Mucosa of gallbladder (tissue), 1 donor: ENCODE measurements at regions not wholly inside any gene's neighbourhood (a gene's known extent, or its start where the extent isn't known, plus 50 kb on each side); places are given as distances from the start of the nearest gene placed in this dataset.

ENCODE experiments used
- DNase-seq: peaks from one replicate; pipeline ENCODE4 v3.0.0-alpha.2; 2020; ENCODE audit warnings: low spot score
- donor health status: DM: no; HTN: no; CAD: no.

DNA sequence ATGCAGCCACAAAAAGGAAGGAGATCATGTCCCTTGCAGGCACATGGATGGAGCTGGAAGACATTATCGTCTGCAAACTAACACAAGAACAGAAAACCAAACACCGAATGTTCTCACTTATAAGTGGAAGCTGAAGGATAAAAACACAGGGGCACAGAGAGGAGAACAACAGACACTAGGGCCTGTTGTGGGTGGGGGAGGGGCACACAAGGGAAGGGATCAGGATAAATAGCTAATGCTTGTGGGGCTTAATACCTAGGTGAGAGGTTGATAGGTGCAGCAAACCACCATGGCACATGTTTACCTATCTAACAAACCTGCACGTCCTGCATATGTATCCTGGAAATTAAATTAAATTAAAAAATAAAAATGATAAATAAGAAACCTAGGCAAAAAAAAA is 969.9 kb downstream of the TTLL7 start:
- no peak for DNase-seq

DNA sequence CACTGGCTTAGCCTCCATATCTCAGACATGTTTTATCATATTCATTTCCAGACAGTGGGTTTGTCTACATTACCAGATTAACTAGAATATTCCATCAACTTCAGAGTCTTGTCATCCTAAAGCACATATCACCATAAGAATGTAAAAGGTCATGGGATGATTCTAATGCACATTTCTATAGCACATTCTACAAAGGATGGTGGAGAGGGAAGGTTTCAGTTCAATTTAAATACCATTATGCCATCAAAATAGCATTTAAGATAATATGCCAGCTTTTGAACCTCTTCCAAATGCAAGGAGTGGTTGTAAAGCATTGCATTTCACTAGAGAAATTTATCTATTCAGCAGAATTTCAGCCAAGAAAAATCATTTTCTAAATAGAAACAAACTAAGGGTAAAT is 970.5 kb downstream of the TTLL7 start:
- no peak for DNase-seq

DNA sequence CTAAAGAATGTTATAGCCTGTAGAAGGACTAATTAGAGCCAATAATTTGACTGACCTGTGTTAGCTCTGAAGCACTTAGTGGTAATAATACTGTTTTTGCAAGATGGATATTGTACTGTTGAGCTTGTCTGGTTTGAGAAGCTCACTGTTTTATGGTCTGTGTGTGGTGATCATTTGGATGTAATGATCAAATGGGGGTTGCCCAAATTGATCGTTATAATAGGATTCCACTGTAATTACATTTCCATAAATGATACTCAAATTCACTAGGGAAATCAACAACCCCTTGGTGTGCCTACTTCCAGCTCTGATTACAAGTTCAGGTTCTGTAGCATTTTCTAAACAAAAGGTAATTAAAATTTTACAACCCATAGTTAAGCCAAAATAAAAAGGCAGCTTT is 971.4 kb downstream of the TTLL7 start:
- no peak for DNase-seq

DNA sequence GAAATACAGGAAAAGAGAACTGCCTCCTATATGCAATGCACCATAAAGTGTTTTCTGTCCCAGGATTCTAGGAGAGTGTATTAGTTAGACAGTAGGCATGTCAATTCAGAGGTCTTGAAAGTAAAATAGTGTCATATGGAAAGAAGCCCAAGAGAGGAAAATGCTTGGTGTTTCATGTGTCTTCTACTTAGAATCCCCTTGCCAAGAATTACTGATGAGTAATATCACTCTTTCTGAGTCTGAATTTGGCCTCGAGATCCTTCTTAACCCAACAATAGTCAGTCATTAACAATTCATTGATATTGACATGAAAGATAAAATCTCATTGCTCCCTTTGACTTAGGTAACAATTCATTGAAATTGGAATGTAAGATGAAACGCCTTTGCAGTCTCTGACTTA is 972.2 kb downstream of the TTLL7 start:
- DNase-seq, result no peak

DNA sequence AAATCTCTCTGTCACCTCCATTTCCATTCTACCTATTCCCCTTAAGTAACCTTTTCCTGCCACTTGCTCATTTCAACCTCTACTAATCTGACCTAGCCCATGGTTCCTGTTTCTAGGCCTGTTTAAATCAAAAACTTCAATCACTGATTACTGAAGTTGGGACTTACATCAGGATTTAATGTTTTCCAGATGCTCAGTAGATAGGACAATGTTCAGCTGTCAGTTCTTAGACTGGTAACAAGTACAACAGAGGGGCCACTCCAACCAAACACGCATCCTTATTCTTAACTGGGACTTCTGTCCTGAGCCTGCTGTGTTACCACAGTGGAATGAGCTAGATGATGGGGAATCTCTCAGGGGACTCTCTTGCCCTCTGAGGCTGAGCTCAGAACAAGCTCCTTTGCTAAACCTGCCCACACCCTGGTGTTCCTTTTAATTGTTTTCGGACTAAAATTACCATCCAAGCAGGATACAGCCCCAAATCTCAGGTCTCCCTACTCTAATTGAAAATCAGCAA is 974.6 kb downstream of the TTLL7 start:
- no peak for DNase-seq

DNA sequence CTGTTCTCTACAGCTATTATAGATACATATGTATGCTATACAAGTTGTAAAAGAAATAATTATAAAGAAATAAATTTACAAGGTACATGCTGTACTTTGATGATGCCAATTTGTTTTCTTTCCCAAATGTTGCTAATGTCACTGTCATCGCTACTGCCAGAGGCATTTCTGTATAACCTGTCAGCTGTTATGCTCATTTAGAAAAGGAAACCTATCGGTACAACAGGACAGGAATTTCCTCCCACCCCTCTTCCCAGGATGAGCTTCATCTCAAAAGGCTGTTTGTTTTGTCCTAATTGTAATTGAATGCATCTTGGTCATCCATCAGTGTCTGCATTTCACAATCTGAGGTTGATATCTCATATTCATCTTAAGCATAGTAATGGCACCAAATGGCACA is 975.7 kb downstream of the TTLL7 start:
- DNase-seq, result no peak

DNA sequence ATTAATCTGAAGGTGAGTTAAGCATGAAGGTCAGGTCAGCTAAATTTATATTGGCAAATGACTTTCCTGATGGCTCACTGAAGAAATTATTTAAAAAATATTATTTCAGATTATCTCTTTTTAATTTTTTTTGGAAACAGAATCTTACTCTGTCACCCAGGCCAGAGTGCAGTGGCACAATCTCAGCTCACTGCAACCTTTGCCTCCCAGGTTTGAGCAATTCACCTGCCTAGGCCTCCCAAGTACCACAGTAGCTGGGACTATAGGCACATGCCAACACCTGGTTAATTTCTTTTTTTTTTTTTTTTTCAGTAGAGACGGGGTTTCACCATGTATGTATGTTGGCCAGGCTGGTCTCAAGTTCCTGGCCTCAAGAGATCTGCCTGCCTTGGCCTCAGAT is 976.7 kb downstream of the TTLL7 start:
- no peak for DNase-seq

DNA sequence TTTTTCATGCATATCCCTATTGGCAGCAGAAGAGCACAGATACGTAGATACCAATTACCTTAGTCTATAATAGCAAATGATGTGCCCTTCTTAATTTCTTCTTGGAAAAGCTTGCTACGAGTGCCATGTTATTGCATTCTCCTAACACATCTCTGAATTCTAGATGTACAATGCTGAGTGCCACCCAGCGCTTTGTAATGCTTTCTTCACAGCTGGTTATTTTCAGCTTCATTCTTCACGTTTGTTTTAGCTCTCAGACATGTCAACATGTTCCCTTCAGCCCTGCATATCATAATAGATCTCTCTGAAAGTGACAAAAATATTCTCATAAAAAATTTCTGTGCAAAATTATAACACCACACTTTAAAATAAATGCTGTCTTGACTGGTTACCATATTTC is 981.2 kb downstream of the TTLL7 start:
- DNase-seq, result no peak

DNA sequence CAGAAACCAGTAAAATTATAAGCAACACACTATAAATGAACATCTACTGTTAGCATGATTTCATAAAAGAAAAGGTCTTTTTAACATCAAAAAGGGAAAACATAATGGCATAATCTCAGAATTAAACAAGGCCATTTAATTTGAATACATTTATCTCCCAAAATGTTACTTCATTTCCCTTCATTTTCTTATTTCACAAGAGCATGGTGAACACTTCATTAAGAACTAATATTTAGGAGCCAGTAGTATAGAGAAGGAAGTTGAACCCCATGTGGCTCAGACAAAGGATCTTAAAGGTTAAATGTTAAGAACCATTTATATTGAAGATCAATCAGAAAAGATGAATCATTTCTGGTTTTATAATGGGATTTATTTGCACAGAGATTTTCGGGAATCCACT is 981.7 kb downstream of the TTLL7 start:
- DNase-seq, result no peak

DNA sequence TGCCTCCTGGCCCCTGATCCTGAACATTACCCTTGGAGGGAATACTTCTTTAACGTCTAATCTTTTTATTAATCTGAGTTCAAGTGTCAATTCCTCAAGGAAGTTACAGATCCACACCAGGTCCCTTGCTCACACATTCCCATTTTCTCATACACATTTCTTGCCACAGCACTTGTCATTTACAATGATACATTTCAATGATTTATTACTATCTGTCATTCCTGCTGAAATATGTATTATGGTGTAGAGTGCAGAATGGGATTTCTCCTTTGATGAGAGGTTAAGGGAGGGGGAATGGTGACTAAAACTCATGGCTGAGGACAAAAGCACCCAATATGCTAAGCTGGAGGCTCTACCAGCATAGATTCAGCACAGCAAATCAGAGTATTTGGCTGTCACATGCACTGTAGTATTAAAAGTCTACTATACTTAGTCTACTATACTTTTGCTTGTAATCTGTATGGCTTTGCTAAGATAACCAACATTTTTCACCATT is 982.5 kb downstream of the TTLL7 start:
- DNase-seq, result no peak

DNA sequence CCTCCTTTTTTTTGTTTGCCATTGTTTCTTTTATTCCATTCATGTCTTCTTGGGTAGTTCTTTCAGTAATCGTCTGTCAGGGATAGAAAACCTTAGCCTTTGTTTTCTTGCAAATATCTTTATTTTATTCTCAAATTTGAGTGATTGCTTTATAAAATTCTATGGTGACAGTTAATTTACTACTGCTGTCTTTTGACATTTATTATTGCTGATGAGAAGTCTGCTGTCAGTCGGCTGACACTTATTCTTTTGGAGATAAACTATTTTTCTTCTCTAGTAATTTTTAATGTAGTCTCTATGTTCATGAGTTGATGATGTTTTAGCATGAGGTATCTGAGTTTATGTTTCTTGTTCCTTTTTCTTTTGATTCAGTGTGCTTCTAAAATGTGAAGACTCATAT is 983.8 kb downstream of the TTLL7 start:
- DNase-seq, result no peak

DNA sequence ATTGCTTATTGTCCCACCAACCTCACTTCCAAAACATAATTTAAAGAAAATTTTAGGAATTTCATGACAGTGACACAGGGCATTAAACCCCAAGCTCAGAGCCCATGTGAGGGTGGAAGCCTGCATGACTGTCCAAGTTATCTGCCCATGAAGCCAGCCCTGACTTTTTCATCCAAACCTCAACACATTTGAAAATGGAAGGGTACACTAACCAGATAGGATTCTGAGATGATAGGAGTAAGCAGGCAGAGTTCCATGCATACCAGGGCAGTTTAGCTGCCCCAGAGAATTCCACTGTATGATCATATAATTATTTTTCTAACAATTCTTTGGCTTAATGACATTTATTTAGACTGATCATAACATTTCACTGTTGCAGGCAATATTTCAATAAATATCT is 986.0 kb downstream of the TTLL7 start:
- no peak for DNase-seq

DNA sequence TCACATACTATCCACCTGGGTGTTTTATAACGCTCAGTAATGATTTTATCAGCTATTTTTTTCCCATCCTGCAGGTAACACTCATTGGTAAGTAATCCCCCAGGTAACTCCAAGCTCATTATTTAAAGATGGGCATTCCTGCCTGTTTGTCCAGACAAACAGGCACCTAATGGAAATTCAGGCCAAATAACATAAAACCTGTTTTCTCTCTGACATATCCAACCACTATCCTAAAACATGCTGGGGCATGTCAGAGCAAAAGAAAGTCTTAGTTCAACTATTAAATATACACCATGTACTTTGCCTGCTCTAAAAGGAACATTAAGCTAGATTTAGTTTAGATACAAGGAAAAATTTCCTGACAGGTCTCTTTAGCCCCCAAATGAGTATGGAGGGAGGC is 987.7 kb downstream of the TTLL7 start:
- no peak for DNase-seq

DNA sequence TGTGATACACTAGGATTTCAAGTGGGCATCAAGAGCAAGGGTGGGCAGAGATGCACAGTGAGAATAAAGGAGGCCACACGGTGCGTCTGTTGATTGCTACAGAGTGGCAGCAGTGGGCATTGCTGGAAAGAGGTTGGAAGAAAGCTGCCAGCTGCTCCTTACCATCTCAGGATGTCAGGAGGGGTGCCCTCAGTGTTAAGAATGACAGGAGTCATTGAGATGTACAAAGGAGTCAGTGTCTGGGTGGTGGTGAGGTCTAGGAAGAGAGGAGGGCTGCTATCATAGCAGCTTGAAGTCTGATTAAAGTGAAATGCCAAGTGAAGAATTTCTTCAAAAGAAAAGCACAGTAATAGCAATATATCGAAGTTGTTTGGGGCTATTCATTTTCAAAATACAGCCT is 992.7 kb downstream of the TTLL7 start:
- no peak for DNase-seq

DNA sequence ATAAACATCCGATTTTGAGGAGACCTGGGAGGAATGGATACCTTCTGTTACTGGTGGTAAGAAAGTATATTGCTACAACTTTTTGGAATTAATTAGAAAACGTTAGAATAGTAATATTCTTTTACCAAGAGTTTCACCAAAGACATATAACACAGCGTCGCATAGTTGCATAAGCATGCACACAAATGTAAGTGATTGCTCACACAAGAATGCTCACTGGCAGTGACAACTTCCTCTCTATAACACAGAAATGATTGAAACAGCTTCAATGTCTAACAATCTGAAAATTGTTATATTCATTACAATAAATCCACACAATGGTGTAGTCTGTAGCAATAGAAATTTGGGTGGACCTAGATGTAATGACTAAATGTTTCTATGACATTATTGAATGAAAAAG is 998.6 kb downstream of the TTLL7 start:
- DNase-seq, result no peak

DNA sequence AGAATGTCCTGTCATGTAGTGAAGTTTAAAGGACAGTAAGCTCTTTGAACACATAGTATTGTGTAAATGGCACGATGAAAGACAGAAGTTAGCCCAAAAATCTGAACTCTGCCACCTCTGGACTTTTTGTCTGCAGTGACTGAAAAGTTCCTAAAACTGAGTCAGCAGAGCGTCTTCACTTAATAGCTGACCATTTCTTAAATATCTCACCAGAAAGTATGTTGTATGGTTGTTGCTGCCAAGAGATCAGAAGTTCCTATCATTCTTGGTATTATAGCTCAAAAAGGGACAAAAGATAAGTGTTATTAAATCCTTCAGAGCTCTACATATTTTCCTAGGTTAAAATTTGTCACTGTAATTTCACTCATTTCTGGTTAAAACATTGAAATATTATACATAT is 1003.0 kb downstream of the TTLL7 start:
- no peak for DNase-seq

DNA sequence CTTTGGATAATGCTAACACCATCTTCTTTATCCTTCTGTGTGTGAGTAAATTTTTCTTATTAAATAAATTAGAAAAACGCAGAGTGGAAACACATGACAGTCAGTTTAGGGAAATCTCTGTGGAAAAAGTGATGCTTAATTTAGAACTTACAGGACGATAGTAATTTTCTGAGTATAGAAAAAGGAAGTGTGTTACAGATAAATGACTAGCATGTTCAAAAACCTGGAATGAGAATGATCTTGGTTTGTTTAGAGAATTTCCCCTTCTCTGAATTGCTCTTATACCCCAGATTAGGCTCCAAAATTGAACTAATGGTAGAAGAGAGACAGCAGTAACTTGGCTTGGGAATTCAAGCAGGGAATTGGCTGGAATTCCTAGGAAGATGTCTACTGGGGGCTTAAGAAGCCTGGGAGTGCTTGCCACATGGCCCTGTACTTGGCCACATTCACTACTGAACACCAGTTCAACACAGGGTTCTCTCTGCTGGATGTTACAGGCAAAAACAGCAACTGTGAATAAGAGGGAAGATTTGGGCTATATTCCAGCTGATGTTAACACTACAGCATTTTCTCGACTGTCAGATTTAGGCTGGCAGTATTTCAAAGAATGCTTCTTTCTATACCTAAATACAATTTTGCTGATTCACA is 1004.2 kb downstream of the TTLL7 start:
- DNase-seq, result no peak

DNA sequence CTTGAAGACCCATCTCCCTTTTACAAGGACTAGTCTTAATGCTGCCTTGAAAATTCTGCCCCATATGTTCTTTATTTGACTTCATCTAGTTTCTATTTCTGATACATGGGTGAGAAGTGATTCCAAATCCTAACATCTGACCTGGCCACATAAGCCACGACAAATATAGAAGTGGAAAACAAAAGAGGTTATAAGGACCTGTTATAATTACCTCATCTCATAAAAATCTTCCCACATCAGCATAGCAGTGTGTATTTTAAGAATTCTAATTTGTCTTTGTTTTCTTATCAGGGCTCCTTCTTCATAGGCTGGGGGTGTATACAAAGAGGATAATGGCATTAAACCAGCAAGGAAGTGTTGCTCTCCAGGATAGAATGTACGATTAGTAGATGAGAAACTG is 1007.4 kb downstream of the TTLL7 start:
- DNase-seq, result no peak

DNA sequence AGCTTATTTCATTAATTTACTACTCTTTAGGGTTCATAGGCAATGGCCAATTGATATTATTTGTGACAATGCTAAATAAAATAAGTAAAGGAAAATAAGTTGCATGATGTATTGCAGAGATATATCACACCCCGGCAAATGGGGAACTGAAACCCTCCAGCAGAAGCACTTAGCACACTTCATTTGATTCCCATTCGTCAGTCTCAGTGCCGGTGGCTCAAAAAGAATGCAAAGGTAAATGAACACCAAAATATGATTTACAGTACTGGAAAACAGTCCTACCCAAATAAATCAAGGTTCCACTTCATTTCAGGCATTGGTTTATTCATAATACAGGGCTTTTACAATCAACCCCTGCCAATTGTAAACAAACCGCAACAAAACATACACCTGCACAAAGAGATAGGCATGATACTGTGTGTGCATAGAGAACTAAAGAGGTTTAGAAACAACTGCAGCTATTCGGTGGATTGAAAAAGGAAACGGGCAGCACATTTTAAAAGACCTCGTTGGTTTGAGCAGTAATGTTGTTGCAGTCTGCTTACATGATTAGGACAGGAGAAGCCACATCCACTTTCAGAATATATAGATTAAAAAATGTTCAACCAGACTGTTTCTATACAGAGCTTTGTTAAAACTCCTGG is 1019.2 kb downstream of the TTLL7 start:
- DNase-seq, result no peak

DNA sequence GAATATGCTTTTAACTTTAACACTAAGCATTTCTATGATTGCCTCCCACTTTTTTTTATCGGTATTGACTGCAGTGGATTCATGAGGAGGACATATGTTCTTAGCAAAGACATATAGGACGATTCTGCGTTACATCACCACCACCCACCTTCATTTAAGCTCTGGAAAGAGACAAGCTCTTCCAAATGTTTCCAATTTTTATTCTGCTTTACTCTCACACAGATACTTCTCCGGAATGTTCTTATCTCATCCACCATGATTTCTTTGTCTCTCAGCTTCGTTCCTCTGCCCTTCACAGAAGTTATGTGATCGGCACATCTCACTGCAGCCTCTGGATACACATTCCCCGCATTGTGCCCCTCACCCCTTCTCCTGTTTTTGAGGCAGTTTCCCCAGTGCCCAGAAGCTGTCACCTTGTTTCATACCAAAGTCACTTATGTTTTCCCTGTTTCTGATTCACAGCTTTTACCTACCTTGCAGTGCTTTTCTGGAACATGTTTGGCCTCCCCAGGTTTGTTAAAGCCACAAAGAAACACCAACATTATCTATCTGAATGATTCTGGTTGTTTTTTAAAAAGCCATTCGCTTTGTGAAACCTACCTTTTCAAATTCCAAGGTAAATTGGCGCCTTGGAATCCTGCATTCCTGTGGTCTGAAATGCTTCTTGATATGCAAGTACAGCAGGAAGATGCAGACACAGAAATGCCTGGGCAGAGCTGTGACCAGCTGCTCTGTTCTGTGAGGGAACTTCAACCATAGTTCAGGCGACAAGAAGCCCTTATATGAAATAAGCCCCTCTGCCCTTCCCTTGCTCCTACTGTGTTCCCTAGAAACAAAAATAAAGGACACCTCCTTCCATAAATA is 1020.2 kb downstream of the TTLL7 start:
- no peak for DNase-seq

DNA sequence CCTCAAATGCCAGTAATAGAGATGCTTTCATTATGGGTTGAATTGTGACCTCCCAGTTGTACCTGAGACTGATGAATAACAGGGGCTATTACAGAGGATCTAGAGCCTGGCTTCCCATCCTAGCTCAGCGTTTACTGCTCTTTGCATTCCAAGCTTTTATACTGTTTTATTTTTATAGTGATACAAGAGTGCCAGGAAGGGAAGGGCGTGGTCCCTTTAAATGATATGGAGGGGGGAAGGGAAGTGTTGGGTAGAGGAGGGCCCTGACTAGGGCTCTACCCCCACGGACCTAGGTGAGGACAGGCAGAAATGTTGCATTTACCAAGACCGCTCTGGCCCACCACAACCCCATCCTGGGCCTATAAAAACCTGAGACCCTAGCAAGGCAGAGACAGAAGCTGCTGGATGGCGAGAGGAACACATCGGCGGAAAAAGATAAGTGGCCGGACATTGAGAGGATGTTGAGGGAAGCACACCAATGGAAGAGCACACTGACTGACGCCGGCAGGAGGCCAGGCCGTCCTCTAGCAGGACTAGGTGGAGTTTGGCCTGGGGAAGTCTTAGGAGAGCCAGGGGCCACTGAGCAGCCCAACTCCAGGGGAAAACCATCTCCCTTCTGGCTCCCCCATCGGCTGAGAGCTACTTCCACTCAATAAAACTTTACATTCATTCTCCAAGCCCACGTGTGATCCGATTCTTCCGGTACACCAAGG is 1025.9 kb downstream of the TTLL7 start:
- no peak for DNase-seq

DNA sequence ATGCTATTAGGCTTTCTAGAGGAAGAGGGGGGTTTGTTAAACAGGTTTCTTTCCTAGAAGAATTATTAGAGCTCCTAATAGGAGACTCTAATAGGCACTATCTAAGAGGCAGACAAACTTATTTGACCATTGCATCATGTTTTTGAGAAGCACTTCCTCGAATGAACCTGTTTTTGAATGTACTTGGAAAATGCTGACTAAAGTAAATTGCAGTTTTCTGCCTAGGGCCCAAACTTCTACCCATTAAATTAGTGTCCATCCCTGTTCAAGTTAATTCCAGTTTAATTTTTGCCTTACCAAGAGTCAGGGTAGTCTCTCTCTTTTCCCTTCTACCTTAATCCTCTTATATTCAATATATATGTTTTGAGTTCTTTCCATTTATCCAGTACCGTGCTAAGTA is 1029.6 kb downstream of the TTLL7 start:
- no peak for DNase-seq
